HCT116 (cell line): ENCODE measurements at regions not wholly inside any gene's neighbourhood (a gene's known extent, or its start where the extent isn't known, plus 50 kb on each side); places are given as distances from the start of the nearest gene placed in this dataset.

Experiments
- ATAC-seq: fragments of 200-7000 bp; cut with Tn5 transposase; 2 replicates; pipeline ENCODE4 v1.9.1; 2020; ENCODE audit warnings: mild to moderate bottlenecking, moderate library complexity
- BruUV-seq: library from RNA; stranded (reverse); fragments of 400-500 nt; replicated peaks from 2 replicates; lab custom pipeline; 2021; lab: Mats Ljungman, UMichigan
- CTCF ChIA-PET: fragments of 300-600 bp; sonication (Branson Sonifier 250); formaldehyde crosslinking; loops from one replicate; lab custom pipeline; 2021; ENCODE audit warnings: antibody characterized with exemption; lab: Charles Lee
- POLR2A ChIA-PET: fragments of 300-600, 350-600 bp; sonication (Branson Sonifier 250); formaldehyde crosslinking; loops from one replicate; lab custom pipeline; 2021; ENCODE audit warnings: antibody characterized with exemption; lab: Charles Lee
- RAD21 ChIA-PET, 2 experiments: fragments of 300-600 bp; sonication (Branson Sonifier 250); formaldehyde crosslinking; loops; one replicate each; lab custom pipeline; 2023; ENCODE audit warnings: low total read pairs in 2 of 2; ENCODE audit not compliant: uncharacterized antibody in 2 of 2, unreplicated experiment in 2 of 2, low non-redundant PET in 1 of 2; lab: Charles Lee
- DNase-seq: peaks from one replicate; pipeline ENCODE4 v3.0.0-alpha.2; 2010; ENCODE audit warnings: low read depth, low spot score
- H2AFZ ChIP-seq: fragments of 200-600 bp; shearing (Covaris generic), sonication (generic); 2 replicates; pipeline ENCODE4 v1.6.1; 2017; ENCODE audit warnings: low read depth, mixed run types, mixed read lengths, antibody characterized with exemption, low read length; ENCODE audit not compliant: poor library complexity, severe bottlenecking
- H3K27ac ChIP-seq: 2 replicates; pipeline ENCODE4 v1.5.1; 2012; ENCODE audit warnings: low read depth, low read length
- H3K27me3 ChIP-seq: fragments of 200-600 bp; sonication (generic); 2 replicates; pipeline ENCODE4 v1.6.1; 2016; ENCODE audit warnings: mixed run types, low read length, mixed read lengths; ENCODE audit not compliant: insufficient read depth
- H3K36me3 ChIP-seq, 2 experiments: fragments of 200-500 bp in 1 of 2; fragments of 200-600 bp in 1 of 2; sonication (Bioruptor generic) in 1 of 2; sonication (generic) in 1 of 2; 2 replicates each; pipeline versions ENCODE4 v1.5.1 to v1.6.1; 2014 to 2016; ENCODE audit warnings: low read length in 2 of 2, inconsistent platforms in 1 of 2, mixed read lengths in 1 of 2, mixed run types in 1 of 2; ENCODE audit not compliant: insufficient read depth in 2 of 2, control insufficient read depth in 1 of 2
- H3K4me1 ChIP-seq, 2 experiments: fragments of 200-600 bp in 1 of 2; sonication (generic) in 1 of 2; 2 replicates each; pipeline versions ENCODE4 v1.5.1 to v1.6.1; 2012 to 2017; ENCODE audit warnings: low read length in 2 of 2, inconsistent platforms in 1 of 2, mild to moderate bottlenecking in 1 of 2, mixed read lengths in 1 of 2, mixed run types in 1 of 2, moderate library complexity in 1 of 2; ENCODE audit not compliant: insufficient read depth in 2 of 2, control insufficient read depth in 1 of 2
- H3K4me2 ChIP-seq: fragments of 200-600 bp; sonication (generic); 2 replicates; pipeline ENCODE4 v1.6.1; 2017; ENCODE audit warnings: mixed run types, low read length, mixed read lengths
- H3K4me3 ChIP-seq, 2 experiments: fragments of 200-600 bp in 1 of 2; sonication (generic) in 1 of 2; replicated peaks in 1 of 2; 2 replicates each; pipeline ENCODE4 v1.5.1; 2011 to 2016; ENCODE audit warnings: low read length in 2 of 2, control low read depth in 1 of 2, low read depth in 1 of 2, mild to moderate bottlenecking in 1 of 2, mixed read lengths in 1 of 2, mixed run types in 1 of 2
- H3K79me2 ChIP-seq: fragments of 200-600 bp; sonication (generic); 2 replicates; pipeline ENCODE4 v1.6.1; 2017; ENCODE audit warnings: mild to moderate bottlenecking, mixed run types, low read length, moderate library complexity, mixed read lengths; ENCODE audit not compliant: insufficient read depth
- H3K9ac ChIP-seq: fragments of 200-600 bp; sonication (generic); 2 replicates; pipeline ENCODE4 v1.6.1; 2016; ENCODE audit warnings: low read length, mixed read lengths
- H3K9me2 ChIP-seq: fragments of 200-600 bp; sonication (generic), shearing (Covaris generic); 2 replicates; pipeline ENCODE4 v1.6.1; 2017; ENCODE audit warnings: mixed run types, mild to moderate bottlenecking, moderate library complexity; ENCODE audit not compliant: insufficient read depth
- H3K9me3 ChIP-seq, 2 experiments: fragments of 200-500 bp in 1 of 2; fragments of 200-600 bp in 1 of 2; sonication (Bioruptor generic) in 1 of 2; sonication (generic) in 1 of 2; 2 replicates each; pipeline ENCODE4 v1.6.1; 2014 to 2017; ENCODE audit warnings: low read length in 2 of 2, mixed read lengths in 2 of 2, inconsistent platforms in 1 of 2, low read depth in 1 of 2, mild to moderate bottlenecking in 1 of 2, mixed run types in 1 of 2, moderate library complexity in 1 of 2; ENCODE audit not compliant: control insufficient read depth in 1 of 2, insufficient read depth in 1 of 2
- H4K20me1 ChIP-seq: fragments of 200-600 bp; sonication (generic), shearing (Covaris generic); 2 replicates; pipeline ENCODE4 v1.6.1; 2017; ENCODE audit warnings: mixed run types, mild to moderate bottlenecking, moderate library complexity; ENCODE audit not compliant: insufficient read depth
- ATF3 ChIP-seq: IDR thresholded peaks from 2 replicates; pipeline ENCODE4 v1.6.1; 2012
- CBX3 ChIP-seq: IDR thresholded peaks from 2 replicates; pipeline ENCODE4 v1.6.1; 2012; ENCODE audit warnings: low read depth
- CTCF ChIP-seq, 3 experiments: fragments of 200-600 bp in 1 of 3; sonication (generic) in 1 of 3; IDR thresholded peaks in 2 of 3; conservative IDR thresholded peaks in 1 of 3; 2 replicates each; pipeline ENCODE4 v1.5.1; 2012 to 2017; ENCODE audit warnings: low read depth in 2 of 3, low read length in 2 of 3, antibody characterized with exemption in 1 of 3, borderline replicate concordance in 1 of 3, control low read depth in 1 of 3, mild to moderate bottlenecking in 1 of 3, mixed read lengths in 1 of 3, mixed run types in 1 of 3, moderate library complexity in 1 of 3; ENCODE audit not compliant: insufficient read depth in 1 of 3
- ELF1 ChIP-seq: IDR thresholded peaks from 2 replicates; pipeline ENCODE4 v1.6.1; 2012; ENCODE audit warnings: low read depth, borderline replicate concordance
- EZH2 ChIP-seq: fragments of 200-600 bp; sonication (generic); IDR thresholded peaks from 2 replicates; pipeline ENCODE4 v1.6.1; 2017; ENCODE audit warnings: antibody characterized with exemption, mixed run types
- MAX ChIP-seq: IDR thresholded peaks from 2 replicates; pipeline ENCODE4 v1.6.1; 2012
- POLR2A ChIP-seq: IDR thresholded peaks from 2 replicates; pipeline ENCODE4 v1.7.0; 2011; ENCODE audit warnings: borderline replicate concordance; ENCODE audit not compliant: insufficient read depth, insufficient read length; ENCODE audit errors: extremely low read depth
- RAD21 ChIP-seq: IDR thresholded peaks from 2 replicates; pipeline ENCODE4 v1.6.1; 2012; ENCODE audit warnings: low read depth, mild to moderate bottlenecking
- SP1 ChIP-seq: IDR thresholded peaks from 2 replicates; pipeline ENCODE4 v1.6.1; 2012; ENCODE audit warnings: low read depth
- SRF ChIP-seq: IDR thresholded peaks from 2 replicates; pipeline ENCODE4 v1.6.1; 2012; ENCODE audit warnings: low read depth
- ZBTB33 ChIP-seq: IDR thresholded peaks from 2 replicates; pipeline ENCODE4 v1.6.1; 2011; ENCODE audit warnings: mild to moderate bottlenecking, low read length, moderate library complexity; ENCODE audit not compliant: insufficient replicate concordance; ENCODE audit errors: extremely low read depth
- ZNF274 ChIP-seq: fragments of 200-500 bp; sonication (Bioruptor generic); IDR thresholded peaks from 2 replicates; pipeline ENCODE4 v1.6.1; 2014; ENCODE audit warnings: mild to moderate bottlenecking, low read depth, low read length, inconsistent platforms
- intact Hi-C: fragments of 100-400 bp; cut with micrococcal nuclease; formaldehyde crosslinking; loops from 2 replicates; pipeline ENCODE4 v1.10.0; 2022

- Histone ChIP-seq H3K9me2 (no peaks in the 10 kb centered on the region), H3K27ac (no peak overlapping the region), H3K79me2 (no peaks in the 10 kb centered on the region), H3K9me3 (no peaks in the 10 kb centered on the region), H3K9ac (no peak overlapping the region), H2AFZ (peak overlapping the region; percentile 7), H3K4me1 (no peaks in the 10 kb centered on the region), H4K20me1 (no peaks in the 10 kb centered on the region), H3K36me3 (no peaks in the 10 kb centered on the region), H3K4me3 (no peak overlapping the region), H3K4me2 (no peak overlapping the region), H3K27me3 (no peaks in the 10 kb centered on the region)
- no TSS peak for BruUV-seq
- POLR2A ChIA-PET, result no interaction called here
- CTCF ChIA-PET, result interaction anchor here (1.3 kb wide), 1 partner anchor 1678 kb away, joined by 5 read pairs; no protein-coding TSS in a partner anchor
- RAD21 ChIA-PET, result no interaction called here
- DNase-seq (peak; percentile 53), ATAC-seq (peak; percentile 87)
- TF ChIP-seq CTCF (IDR thresholded peaks at IDR 0.05 in 2 of 3, conservative IDR thresholded peaks at IDR 0.05 in 1 of 3; ENCODE audit: borderline replicate concordance in 1 of 3, insufficient read depth in 1 of 3, low read depth in 2 of 3, low read length in 2 of 3) (peak; percentile 65 to 84 (median 84); a peak in 5 of 6 replicates), SRF (0 out of 2 replicates have a peak, but pooled peaks have one; percentile 35), RAD21 (peak; percentile 79), ELF1 (no peak)
- intact Hi-C loops, result loop anchor here (1.0 to 10.0 kb wide), 4 partner anchors 420 to 1679 kb away; no protein-coding TSS in a partner anchor
These were observed 508.0 kb downstream of the TBC1D32 start for GRCh38 chr6:120826253-120826652.

- H3K9me3 ChIP-seq, result no peaks in the 10 kb centered on the region
- no peak overlapping the region for H3K4me3 ChIP-seq
- no TSS peak for BruUV-seq
- DNase-seq (no peak), ATAC-seq (no peak)
- no peaks in the 10 kb centered on the region for H4K20me1 ChIP-seq
- H3K9me2 ChIP-seq, result no peaks in the 10 kb centered on the region
- ChIA-PET POLR2A (no interaction called here), RAD21 (no interaction called here)
- no peak overlapping the region for H3K9ac ChIP-seq
- H3K27ac ChIP-seq, result no peak overlapping the region
- intact Hi-C loops, result no loop called here
- H3K79me2 ChIP-seq, result no peaks in the 10 kb centered on the region
- TF ChIP-seq ZBTB33, result no peak
- TF ChIP-seq ATF3, result no peak
- TF ChIP-seq ZNF274, result no peak
- no peak for TF ChIP-seq RAD21
- TF ChIP-seq POLR2A, result no peak
- no peak for TF ChIP-seq SP1
- no peak for TF ChIP-seq EZH2
- no peak for TF ChIP-seq SRF
- TF ChIP-seq MAX, result no peak
- no peak for TF ChIP-seq CBX3
- TF ChIP-seq, all 23 proteins: peak for 0
- Histone ChIP-seq H3K4me2 (no peak overlapping the region), H2AFZ (no peak overlapping the region), H3K36me3 (no peaks in the 10 kb centered on the region), H3K4me1 (no peaks in the 10 kb centered on the region), H3K27me3 (no peaks in the 10 kb centered on the region)
- CTCF ChIA-PET, result no interaction called here
These were observed 517.5 kb downstream of the TBC1D32 start for GRCh38 chr6:120816794-120817193.
